T-helper 1 cell (primary cell): ENCODE measurements at regions not wholly inside any gene's neighbourhood (a gene's known extent, or its start where the extent isn't known, plus 50 kb on each side); places are given as distances from the start of the nearest gene placed in this dataset.

Source experiments
- DNase-seq, 5 donors: peaks; one replicate each; pipeline ENCODE4 v3.0.0-alpha.2; 2012 to 2020

- DNase-seq: no peak
Observed at GRCh38 chr20:11053310-11053709, 379.5 kb upstream of the JAG1 start.

- no peak for DNase-seq
Observed at GRCh38 chr20:11054266-11054993, 380.6 kb upstream of the JAG1 start.

DNA sequence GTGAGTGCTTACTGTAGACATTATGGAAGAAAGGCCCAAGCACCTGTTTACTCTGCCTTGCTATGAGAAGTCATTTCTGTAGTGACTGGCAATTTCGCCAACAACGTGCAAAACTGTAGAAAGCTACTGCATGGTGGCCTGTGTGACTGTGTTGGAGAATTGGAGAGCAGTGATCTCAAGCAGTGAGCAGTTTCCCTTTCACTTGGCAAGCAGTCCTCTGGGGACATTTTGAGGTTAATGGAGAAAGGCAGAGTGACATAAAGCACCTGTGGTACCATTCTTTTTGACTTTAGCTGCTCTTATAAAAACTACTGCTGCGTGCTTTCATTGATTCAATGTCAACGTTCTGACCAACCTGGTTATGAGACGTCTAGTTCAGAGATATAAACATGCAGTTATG lies 382.6 kb upstream of the JAG1 start:
- no peak for DNase-seq

DNA sequence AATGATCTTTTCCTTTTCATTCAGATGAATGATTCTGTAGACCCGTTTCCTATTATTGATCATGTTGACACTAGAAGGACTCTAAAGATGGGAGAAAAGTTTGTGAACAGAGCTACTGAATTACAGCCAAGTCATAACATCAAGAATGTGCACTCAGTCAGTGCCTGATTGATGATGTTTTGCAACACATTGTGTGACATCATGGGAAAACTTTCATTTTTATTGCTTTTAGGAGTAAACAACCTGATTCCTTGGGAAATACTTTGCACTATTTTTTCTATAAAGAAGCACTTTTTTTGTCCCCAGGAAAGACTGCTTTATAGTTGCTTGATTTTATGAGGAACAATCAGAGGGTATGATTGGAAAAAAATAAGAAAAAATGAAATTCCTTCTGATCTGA lies 383.8 kb upstream of the JAG1 start:
- no peak for DNase-seq

DNA sequence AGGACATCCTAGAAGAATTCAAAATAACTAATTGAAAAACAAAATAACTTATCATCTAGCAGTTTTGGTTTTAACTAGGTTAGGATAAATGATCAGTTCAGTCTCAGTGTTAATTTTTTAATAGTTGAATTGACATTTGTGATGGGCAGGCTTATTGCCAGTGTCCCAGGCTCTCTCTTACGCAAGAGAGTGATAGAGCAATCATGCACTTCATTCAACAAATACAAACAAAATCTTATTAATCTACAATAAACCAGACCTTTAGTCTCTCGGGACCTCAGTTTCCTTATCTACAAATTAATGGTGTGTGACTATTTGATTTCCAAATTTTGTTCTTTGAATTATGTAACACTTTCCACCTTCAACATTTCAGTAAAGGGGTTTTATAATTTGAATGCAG lies 385.9 kb upstream of the JAG1 start:
- no peak for DNase-seq

- no peak for DNase-seq
Observed at GRCh38 chr20:11060423-11061185, 386.8 kb upstream of the JAG1 start.

DNA sequence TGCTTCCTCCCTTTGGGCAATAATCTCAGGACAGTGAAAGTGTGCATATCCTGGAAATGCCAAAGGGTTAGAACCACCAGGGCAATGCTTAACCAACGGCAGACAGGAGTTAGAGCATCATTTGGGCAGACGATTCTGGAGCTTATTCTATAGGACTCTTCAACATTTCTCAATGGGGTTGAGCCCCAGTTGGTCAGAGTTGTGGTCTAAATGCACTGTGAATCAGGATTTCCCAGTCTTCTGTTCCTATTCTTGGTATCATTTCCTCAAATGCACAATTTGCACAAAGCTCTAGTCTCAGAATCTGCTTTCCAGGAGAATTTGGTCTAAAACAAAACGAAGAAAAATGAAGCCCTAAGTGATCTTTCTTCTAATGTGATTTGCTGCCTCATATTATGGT lies 389.6 kb upstream of the JAG1 start:
- no peak for DNase-seq

- DNase-seq: no peak
Observed at GRCh38 chr20:11064946-11065345, 391.1 kb upstream of the JAG1 start.

GRCh38 chr20:11067359-11067758 lies 393.6 kb upstream of the JAG1 start:
- DNase-seq: no peak

DNA sequence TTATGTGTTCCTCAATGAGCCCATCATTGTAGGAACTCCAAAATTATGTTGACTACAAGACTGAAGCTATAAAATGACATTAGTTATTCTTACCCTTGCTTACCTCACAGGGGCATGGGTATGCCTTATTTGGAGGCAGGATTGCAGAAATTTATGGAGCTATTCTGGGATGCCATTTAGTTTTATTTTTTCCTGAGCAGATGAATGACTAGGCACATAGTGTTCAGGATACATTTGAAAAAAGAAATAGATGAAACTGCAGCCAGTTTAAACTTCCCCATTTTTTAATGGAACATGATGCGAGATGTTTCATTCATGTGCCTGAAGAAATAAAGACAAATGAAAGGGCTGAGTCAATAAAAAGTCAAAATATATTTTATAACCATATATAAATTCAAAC lies 399.2 kb upstream of the JAG1 start:
- no peak for DNase-seq

GRCh38 chr20:11076434-11077105 lies 402.8 kb upstream of the JAG1 start:
- DNase-seq: no peak

DNA sequence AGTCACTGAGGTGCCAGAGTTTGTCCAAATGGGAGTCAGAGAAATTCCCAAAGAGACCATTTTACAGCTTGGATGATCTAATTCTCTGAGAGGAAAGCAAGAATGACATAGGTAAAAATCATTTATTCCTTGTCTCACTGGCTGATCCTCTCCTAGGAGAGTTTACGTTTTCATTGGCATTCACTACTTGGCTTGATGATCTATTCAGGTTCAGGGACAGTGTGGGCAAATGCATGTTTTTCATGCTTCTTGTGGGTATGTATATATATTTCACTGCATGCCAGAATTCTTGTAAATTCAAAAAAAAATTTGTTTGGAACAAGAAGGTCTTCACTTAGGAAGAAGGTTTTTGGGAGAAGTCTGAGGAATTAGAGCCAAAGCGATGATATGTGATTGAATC lies 403.4 kb upstream of the JAG1 start:
- no peak for DNase-seq

DNA sequence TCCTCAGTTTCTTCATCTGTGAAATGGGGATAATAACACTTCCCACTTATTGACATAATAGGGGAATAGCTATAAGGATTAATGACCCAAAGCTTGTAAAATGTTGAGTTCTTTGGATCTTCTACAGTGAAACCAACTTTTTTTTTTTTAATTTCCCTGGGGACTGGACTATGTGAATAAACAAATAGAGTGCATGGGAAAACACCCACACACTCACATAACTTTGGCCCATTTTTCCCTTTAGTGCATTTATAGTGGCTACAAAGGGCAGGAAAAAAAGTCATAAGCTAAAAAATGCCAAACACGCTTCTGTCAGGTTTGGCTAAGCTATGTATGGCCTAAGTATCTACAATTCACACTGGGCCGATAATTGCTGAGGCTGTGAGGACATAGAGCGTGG lies 406.2 kb upstream of the JAG1 start:
- DNase-seq: no peak

- no peak for DNase-seq
Observed at GRCh38 chr20:11080781-11081377, 407.1 kb upstream of the JAG1 start.

DNA sequence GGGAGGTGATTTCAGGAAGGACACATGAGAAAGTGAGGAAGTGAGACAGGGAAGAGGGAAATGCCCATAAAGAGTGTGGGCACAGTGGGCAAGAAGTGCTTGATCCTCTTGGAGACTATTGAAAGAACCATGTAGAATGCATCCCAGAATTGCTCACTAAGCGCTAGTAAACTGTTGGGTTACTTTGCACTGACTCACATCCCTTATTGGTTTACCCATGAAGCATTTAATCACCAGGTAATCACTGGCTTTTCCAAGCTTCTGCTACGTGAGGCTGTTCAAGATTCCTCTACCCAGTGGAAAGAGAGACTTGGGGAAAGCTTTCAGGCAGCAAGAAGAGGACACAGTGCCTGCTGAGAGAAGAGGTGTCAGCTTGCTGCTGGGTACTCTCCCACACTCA lies 410.0 kb upstream of the JAG1 start:
- DNase-seq: no peak

DNA sequence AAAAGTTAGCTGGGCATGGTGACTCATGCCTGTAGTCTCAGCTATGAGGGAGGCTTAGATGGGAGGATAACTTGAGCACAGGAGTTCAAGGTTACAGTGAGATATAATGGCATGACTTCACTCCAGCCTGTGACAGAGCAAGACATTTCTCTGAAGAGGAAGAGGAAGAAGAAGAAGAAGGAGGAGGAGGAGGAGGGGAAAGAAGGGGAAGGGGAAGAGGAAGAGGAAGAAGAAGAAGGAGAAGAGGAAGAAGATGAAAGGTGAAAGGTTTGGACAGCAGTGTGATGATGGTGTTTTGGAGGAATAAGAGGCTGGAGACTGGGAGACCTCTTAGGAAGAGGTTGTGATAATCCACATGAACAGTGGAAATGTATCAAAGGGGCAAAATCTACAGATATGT lies 410.7 kb upstream of the JAG1 start:
- no peak for DNase-seq

- no peak for DNase-seq
Observed at GRCh38 chr20:11086970-11087369, 413.2 kb upstream of the JAG1 start.

GRCh38 chr20:11090751-11091150 lies 417.0 kb upstream of the JAG1 start:
- DNase-seq: no peak

DNA sequence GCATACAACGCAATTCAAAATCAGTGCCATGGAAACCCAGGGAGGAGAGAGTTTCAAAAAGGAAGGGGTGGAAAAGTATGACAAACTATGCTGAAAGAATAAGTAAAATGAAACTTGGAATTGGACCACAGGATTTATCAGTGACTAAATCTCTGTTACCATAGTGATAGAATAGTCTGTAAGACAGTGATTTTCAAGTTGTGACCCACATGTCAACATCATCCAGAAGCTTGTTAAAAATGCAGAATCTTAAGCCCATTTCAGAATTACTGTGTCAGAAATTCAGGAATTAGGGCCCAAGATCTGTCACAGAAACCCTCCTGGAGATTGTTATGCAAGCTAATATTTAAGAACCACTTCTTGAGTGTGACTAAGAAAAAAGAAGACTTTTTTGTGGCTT lies 417.7 kb upstream of the JAG1 start:
- no peak for DNase-seq

GRCh38 chr20:11092151-11092550 lies 418.4 kb upstream of the JAG1 start:
- DNase-seq: no peak

GRCh38 chr20:11094196-11094595 lies 420.4 kb upstream of the JAG1 start:
- no peak for DNase-seq

- DNase-seq: no peak
Observed at GRCh38 chr20:11094711-11095110, 420.9 kb upstream of the JAG1 start.

GRCh38 chr20:11098888-11099287 lies 425.1 kb upstream of the JAG1 start:
- DNase-seq: no peak

DNA sequence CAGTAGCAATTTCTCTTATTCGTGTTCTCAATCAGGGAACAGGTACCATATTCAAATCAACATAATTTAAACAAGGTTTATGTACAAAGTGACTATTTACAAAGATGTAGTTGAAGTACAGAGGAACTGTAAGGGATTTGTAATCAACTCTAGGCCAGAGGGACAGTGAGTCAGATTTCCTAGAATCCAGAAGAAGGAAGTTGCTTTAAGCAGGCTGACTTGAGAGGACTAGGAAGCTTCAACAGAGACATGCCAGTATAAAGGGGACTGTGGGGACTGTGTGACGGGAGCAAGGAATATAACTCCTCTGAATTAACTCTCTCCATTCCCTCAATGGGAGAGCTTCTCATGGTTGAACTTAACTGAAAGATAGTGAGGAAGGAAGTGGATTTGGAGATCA lies 427.4 kb upstream of the JAG1 start:
- no peak for DNase-seq
